HEK293T (cell line): ENCODE measurements at regions not wholly inside any gene's neighbourhood (a gene's known extent, or its start where the extent isn't known, plus 50 kb on each side); places are given as distances from the start of the nearest gene placed in this dataset.

Experiments used
- ARNT ChIP-seq: fragments of 450-650 bp; IDR thresholded peaks from 2 replicates; pipeline ENCODE4 v1.6.1; 2017; ENCODE audit warnings: mild to moderate bottlenecking
- BHLHE40 ChIP-seq: fragments of 450-650 bp; IDR thresholded peaks from 2 replicates; pipeline ENCODE4 v1.6.1; 2016; ENCODE audit warnings: mild to moderate bottlenecking, moderate library complexity, borderline replicate concordance
- CTBP1 ChIP-seq: fragments of 450-650 bp; IDR thresholded peaks from 2 replicates; pipeline ENCODE4 v1.6.1; 2016; ENCODE audit warnings: borderline replicate concordance
- ELF4 ChIP-seq: fragments of 450-650 bp; IDR thresholded peaks from 2 replicates; pipeline ENCODE4 v1.6.1; 2017; ENCODE audit warnings: antibody characterized with exemption
- FOXA1 ChIP-seq: fragments of 450-650 bp; IDR thresholded peaks from 2 replicates; pipeline ENCODE4 v1.6.1; 2016; ENCODE audit warnings: mild to moderate bottlenecking
- FOXM1 ChIP-seq: fragments of 450-650 bp; IDR thresholded peaks from 2 replicates; pipeline ENCODE4 v1.6.1; 2017; ENCODE audit warnings: mild to moderate bottlenecking, borderline replicate concordance
- HDGF ChIP-seq: fragments of 450-650 bp; IDR thresholded peaks from 2 replicates; pipeline ENCODE4 v1.6.1; 2017; ENCODE audit warnings: antibody characterized with exemption, borderline replicate concordance
- L3MBTL2 ChIP-seq: fragments of 450-650 bp; conservative IDR thresholded peaks from 2 replicates; pipeline ENCODE4 v1.6.1; 2016; ENCODE audit warnings: mild to moderate bottlenecking
- LEF1 ChIP-seq: fragments of 450-650 bp; IDR thresholded peaks from 2 replicates; pipeline ENCODE4 v1.6.1; 2017; ENCODE audit warnings: mild to moderate bottlenecking, borderline replicate concordance
- NFRKB ChIP-seq: fragments of 450-650 bp; IDR thresholded peaks from 2 replicates; pipeline ENCODE4 v1.6.1; 2016; ENCODE audit warnings: mild to moderate bottlenecking, moderate library complexity
- SP1 ChIP-seq: fragments of 450-650 bp; IDR thresholded peaks from 2 replicates; pipeline ENCODE4 v1.6.1; 2017
- SUZ12 ChIP-seq: fragments of 450-650 bp; IDR thresholded peaks from 2 replicates; pipeline ENCODE4 v1.6.1; 2016; ENCODE audit warnings: mild to moderate bottlenecking
- TARDBP ChIP-seq: fragments of 450-650 bp; IDR thresholded peaks from 2 replicates; pipeline ENCODE4 v1.6.1; 2016
- ZNF384 ChIP-seq: fragments of 450-650 bp; IDR thresholded peaks from 2 replicates; pipeline ENCODE4 v1.6.1; 2016

GRCh38 chr5:18712936-18713485 lies 1078.8 kb downstream of the TAF11L14 start:
- TF ChIP-seq SP1 (no peak), NFRKB (no peak), SUZ12 (no peak), LEF1 (no peak), ARNT (no peak), BHLHE40 (no peak), ZNF384 (no peak), CTBP1 (no peak), FOXM1 (no peak), HDGF (no peak), ELF4 (no peak), L3MBTL2 (no peak), FOXA1 (no peak), TARDBP (no peak)
